H9 (cell line): ENCODE measurements at regions not wholly inside any gene's neighbourhood (a gene's known extent, or its start where the extent isn't known, plus 50 kb on each side); places are given as distances from the start of the nearest gene placed in this dataset.

Source experiments
- DNase-seq: peaks from one replicate; pipeline ENCODE4 v3.0.0-alpha.2; 2017
- H2AFZ ChIP-seq: one replicate; pipeline ENCODE4 v1.6.1; 2013; ENCODE audit warnings: mild to moderate bottlenecking, low read length, control low read depth, moderate library complexity
- H2AK5ac ChIP-seq: 2 replicates; pipeline ENCODE4 v1.6.1; 2013; ENCODE audit warnings: low read length, control low read depth, mixed read lengths; ENCODE audit not compliant: insufficient read length
- H2BK120ac ChIP-seq: one replicate; pipeline ENCODE4 v1.6.1; 2013; ENCODE audit warnings: low read depth, mild to moderate bottlenecking, low read length, control low read depth, inconsistent platforms; ENCODE audit not compliant: poor library complexity, severe bottlenecking
- H2BK12ac ChIP-seq: 2 replicates; pipeline ENCODE4 v1.6.1; 2013; ENCODE audit warnings: low read length, control low read depth, mixed read lengths, low read depth; ENCODE audit not compliant: insufficient read length
- H2BK15ac ChIP-seq: 2 replicates; pipeline ENCODE4 v1.6.1; 2013; ENCODE audit warnings: low read depth, low read length, control low read depth
- H2BK20ac ChIP-seq: one replicate; pipeline ENCODE4 v1.6.1; 2013; ENCODE audit warnings: low read depth, mild to moderate bottlenecking, low read length, control low read depth, inconsistent platforms; ENCODE audit not compliant: poor library complexity, severe bottlenecking
- H2BK5ac ChIP-seq: 2 replicates; pipeline ENCODE4 v1.6.1; 2013; ENCODE audit warnings: low read length, control low read depth, mixed read lengths; ENCODE audit not compliant: insufficient read length
- H3K14ac ChIP-seq: 2 replicates; pipeline ENCODE4 v1.6.1; 2013; ENCODE audit warnings: low read length, control low read depth; ENCODE audit not compliant: insufficient read depth
- H3K18ac ChIP-seq: 2 replicates; pipeline ENCODE4 v1.6.1; 2013; ENCODE audit warnings: low read depth, mild to moderate bottlenecking, mixed read lengths, low read length, control low read depth; ENCODE audit not compliant: insufficient read length
- H3K23ac ChIP-seq: 2 replicates; pipeline ENCODE4 v1.6.1; 2013; ENCODE audit warnings: low read length, control low read depth, mixed read lengths, low read depth; ENCODE audit not compliant: insufficient read length
- H3K23me2 ChIP-seq: 2 replicates; pipeline ENCODE4 v1.6.1; 2013; ENCODE audit warnings: low read depth, mild to moderate bottlenecking, mixed read lengths, low read length, control low read depth; ENCODE audit not compliant: insufficient read length, poor library complexity, severe bottlenecking
- H3K27ac ChIP-seq: 2 replicates; pipeline ENCODE4 v1.5.1; 2013; ENCODE audit warnings: low read length, control low read depth, mixed read lengths, low read depth; ENCODE audit not compliant: insufficient read length
- H3K27me3 ChIP-seq: 2 replicates; pipeline ENCODE4 v1.6.1; 2013; ENCODE audit warnings: low read length, control low read depth, inconsistent platforms; ENCODE audit not compliant: insufficient read depth
- H3K4ac ChIP-seq: 2 replicates; pipeline ENCODE4 v1.6.1; 2013; ENCODE audit warnings: low read depth, mild to moderate bottlenecking, control low read depth, inconsistent platforms, low read length, moderate library complexity
- H3K4me1 ChIP-seq: 2 replicates; pipeline ENCODE4 v1.6.1; 2013; ENCODE audit warnings: low read length, control low read depth, inconsistent platforms; ENCODE audit not compliant: insufficient read depth
- H3K4me2 ChIP-seq: 2 replicates; pipeline ENCODE4 v1.6.1; 2013; ENCODE audit warnings: low read length, control low read depth, mixed read lengths; ENCODE audit not compliant: insufficient read length, insufficient read depth
- H3K56ac ChIP-seq: 2 replicates; pipeline ENCODE4 v1.6.1; 2013; ENCODE audit warnings: low read depth, mild to moderate bottlenecking, mixed read lengths, low read length, control low read depth; ENCODE audit not compliant: insufficient read length
- H3K79me1 ChIP-seq: 2 replicates; pipeline ENCODE4 v1.6.1; 2013; ENCODE audit warnings: low read depth, mild to moderate bottlenecking, moderate library complexity, low read length, control low read depth, inconsistent platforms; ENCODE audit not compliant: insufficient read depth, poor library complexity, severe bottlenecking
- H3K79me2 ChIP-seq: 2 replicates; pipeline ENCODE4 v1.6.1; 2013; ENCODE audit warnings: low read length, control low read depth, inconsistent platforms; ENCODE audit not compliant: insufficient read depth
- H3K9ac ChIP-seq: 2 replicates; pipeline ENCODE4 v1.6.1; 2013; ENCODE audit warnings: low read length, control low read depth, mixed read lengths; ENCODE audit not compliant: insufficient read length; ENCODE audit errors: extremely low read depth
- H3K9me3 ChIP-seq: one replicate; pipeline ENCODE4 v1.6.1; 2013; ENCODE audit warnings: low read depth, low read length, inconsistent platforms; ENCODE audit not compliant: control insufficient read depth
- H3T11ph ChIP-seq: one replicate; pipeline ENCODE4 v1.6.1; 2013; ENCODE audit warnings: mild to moderate bottlenecking, low read length, control low read depth, inconsistent platforms
- H4K20me1 ChIP-seq: one replicate; pipeline ENCODE4 v1.6.1; 2013; ENCODE audit not compliant: control insufficient read depth, insufficient read length, insufficient read depth
- H4K5ac ChIP-seq: 2 replicates; pipeline ENCODE4 v1.6.1; 2013; ENCODE audit warnings: low read depth, mild to moderate bottlenecking, mixed read lengths, low read length, control low read depth; ENCODE audit not compliant: insufficient read length
- H4K8ac ChIP-seq: replicated peaks from 2 replicates; pipeline ENCODE4 v1.6.1; 2013; ENCODE audit warnings: low read length, control low read depth, mixed read lengths, low read depth; ENCODE audit not compliant: insufficient read length
- H4K91ac ChIP-seq: 2 replicates; pipeline ENCODE4 v1.6.1; 2013; ENCODE audit warnings: low read depth, mild to moderate bottlenecking, moderate library complexity, mixed read lengths, low read length, control low read depth; ENCODE audit not compliant: insufficient read length
- H3K27ac Mint-ChIP-seq, 3 experiments: 2 replicates in 2 of 3; 3 replicates in 1 of 3; pipeline ENCODE4 v1.8.0; 2020 to 2021; ENCODE audit warnings: mixed read lengths in 3 of 3, mild to moderate bottlenecking in 1 of 3, moderate library complexity in 1 of 3
- H3K27me3 Mint-ChIP-seq: 2 replicates; pipeline ENCODE4 v1.8.0; 2021; ENCODE audit warnings: low read depth, mild to moderate bottlenecking, moderate library complexity, mixed read lengths
- H3K36me3 Mint-ChIP-seq, 3 experiments: 2 replicates in 2 of 3; 3 replicates in 1 of 3; pipeline ENCODE4 v1.8.0; 2020 to 2021; ENCODE audit warnings: low read depth in 3 of 3, mixed read lengths in 3 of 3; ENCODE audit not compliant: insufficient read depth in 1 of 3
- H3K4me1 Mint-ChIP-seq, 2 experiments: 2 replicates each; pipeline ENCODE4 v1.8.0; 2020; ENCODE audit warnings: mixed read lengths in 2 of 2
- H3K4me3 Mint-ChIP-seq, 2 experiments: 2 replicates in 1 of 2; 3 replicates in 1 of 2; pipeline ENCODE4 v1.8.0; 2020 to 2021; ENCODE audit warnings: mild to moderate bottlenecking in 2 of 2, mixed read lengths in 2 of 2, moderate library complexity in 1 of 2
- H3K9me3 Mint-ChIP-seq, 2 experiments: 2 replicates in 1 of 2; 3 replicates in 1 of 2; pipeline ENCODE4 v1.8.0; 2020; ENCODE audit warnings: mild to moderate bottlenecking in 2 of 2, mixed read lengths in 2 of 2, moderate library complexity in 1 of 2
- WGBS: extraction: QIAGEN DNeasy Blood & Tissue Kit; methylation state at CpG from one replicate; pipeline ENCODE4 v1.1.7; 2013; ENCODE audit warnings: missing lambda C conversion rate, low lambda C conversion rate, mixed read lengths; ENCODE audit not compliant: insufficient read length; ENCODE audit errors: extremely low coverage; 5-methylcytosine and 5-hydroxymethylcytosine counted together
- TF ChIP-seq, protein P1 (sequence below): fragments of 200-600 bp; sonication (generic); conservative IDR thresholded peaks from 3 replicates; pipeline ENCODE4 v1.8.0; 2021; ENCODE audit warnings: antibody characterized with exemption, mild to moderate bottlenecking

DNA sequence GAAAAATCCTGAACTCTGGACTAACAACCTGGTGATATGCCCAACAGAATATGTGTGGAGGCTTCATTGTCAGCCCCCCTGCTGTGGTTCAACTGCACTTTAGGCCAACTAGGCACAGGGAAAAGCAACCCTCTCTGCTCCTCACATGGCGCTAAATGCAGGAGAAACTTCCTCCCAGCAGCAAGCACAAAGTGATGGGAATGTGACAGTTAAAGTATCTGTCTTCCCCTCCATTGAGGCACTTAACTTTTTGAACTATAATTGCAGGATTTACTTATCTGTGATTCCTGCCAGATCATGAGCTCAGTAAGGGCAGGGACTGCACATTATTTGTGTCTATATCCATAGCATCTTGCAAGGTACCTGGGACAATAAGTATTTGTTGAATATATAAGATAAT is 981.2 kb upstream of the KLHL29 start:
- Histone ChIP-seq H3K79me2 (no peaks in the 10 kb centered on the region), H2BK15ac (no peak overlapping the region), H3K9ac (no peak overlapping the region), H2BK12ac (no peak overlapping the region), H4K5ac (no peak overlapping the region), H3K4me1 (no peaks in the 10 kb centered on the region), H3K14ac (no peak overlapping the region), H2AFZ (no peak overlapping the region), H2AK5ac (no peak overlapping the region), H3K23me2 (no peaks in the 10 kb centered on the region), H3K27ac (no peak overlapping the region), H3K27me3 (no peaks in the 10 kb centered on the region), H2BK120ac (no peak overlapping the region), H2BK20ac (no peak overlapping the region), H3K18ac (no peak overlapping the region), H4K8ac (no peak overlapping the region), H3K4me2 (no peak overlapping the region), H4K91ac (no peak overlapping the region), H4K20me1 (no peaks in the 10 kb centered on the region), H3K23ac (no peak overlapping the region), H3T11ph (no peak overlapping the region), H3K9me3 (no peaks in the 10 kb centered on the region), H3K79me1 (no peaks in the 10 kb centered on the region), H3K4ac (no peak overlapping the region), H2BK5ac (no peak overlapping the region), H3K56ac (no peak overlapping the region)
- TF ChIP-seq, protein P1, sequence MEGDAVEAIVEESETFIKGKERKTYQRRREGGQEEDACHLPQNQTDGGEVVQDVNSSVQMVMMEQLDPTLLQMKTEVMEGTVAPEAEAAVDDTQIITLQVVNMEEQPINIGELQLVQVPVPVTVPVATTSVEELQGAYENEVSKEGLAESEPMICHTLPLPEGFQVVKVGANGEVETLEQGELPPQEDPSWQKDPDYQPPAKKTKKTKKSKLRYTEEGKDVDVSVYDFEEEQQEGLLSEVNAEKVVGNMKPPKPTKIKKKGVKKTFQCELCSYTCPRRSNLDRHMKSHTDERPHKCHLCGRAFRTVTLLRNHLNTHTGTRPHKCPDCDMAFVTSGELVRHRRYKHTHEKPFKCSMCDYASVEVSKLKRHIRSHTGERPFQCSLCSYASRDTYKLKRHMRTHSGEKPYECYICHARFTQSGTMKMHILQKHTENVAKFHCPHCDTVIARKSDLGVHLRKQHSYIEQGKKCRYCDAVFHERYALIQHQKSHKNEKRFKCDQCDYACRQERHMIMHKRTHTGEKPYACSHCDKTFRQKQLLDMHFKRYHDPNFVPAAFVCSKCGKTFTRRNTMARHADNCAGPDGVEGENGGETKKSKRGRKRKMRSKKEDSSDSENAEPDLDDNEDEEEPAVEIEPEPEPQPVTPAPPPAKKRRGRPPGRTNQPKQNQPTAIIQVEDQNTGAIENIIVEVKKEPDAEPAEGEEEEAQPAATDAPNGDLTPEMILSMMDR = no peak
- WGBS = no CpG with 5 or more reads among the region's 1 CpG
- no peaks in the 10 kb centered on the region; the same call in 1 of the 2 replicates for H3K27me3 Mint-ChIP-seq
- no peaks in the 10 kb centered on the region for H3K9me3 Mint-ChIP-seq
- H3K27ac Mint-ChIP-seq = no peak overlapping the region
- H3K4me3 Mint-ChIP-seq = no peak overlapping the region
- no peak for DNase-seq
- no peaks in the 10 kb centered on the region for H3K36me3 Mint-ChIP-seq
- no peaks in the 10 kb centered on the region for H3K4me1 Mint-ChIP-seq
